CD14-positive monocyte (primary cell): ENCODE measurements at regions not wholly inside any gene's neighbourhood (a gene's known extent, or its start where the extent isn't known, plus 50 kb on each side); places are given as distances from the start of the nearest gene placed in this dataset.

Experiments
- DNase-seq, 3 donors: peaks; one replicate each; pipeline ENCODE4 v3.0.0-alpha.2; 2011 to 2022
- H2AFZ ChIP-seq: 2 replicates; pipeline ENCODE4 v1.6.0; 2012; ENCODE audit warnings: mild to moderate bottlenecking, low read depth, low read length, inconsistent platforms; ENCODE audit not compliant: insufficient read depth, poor library complexity, severe bottlenecking
- H3K27ac ChIP-seq, 2 donors: 1 replicate in 1 of 2; 2 replicates in 1 of 2; pipeline ENCODE4 v1.5.1; 2012 to 2013; ENCODE audit warnings: low read length in 2 of 2, control low read depth in 1 of 2, inconsistent platforms in 1 of 2, low read depth in 1 of 2, mild to moderate bottlenecking in 1 of 2
- H3K27me3 ChIP-seq, 2 donors: one replicate each; pipeline versions ENCODE4 v1.6.0 to v1.6.1; 2011 to 2013; ENCODE audit warnings: low read length in 2 of 2; ENCODE audit not compliant: control insufficient read depth in 2 of 2, insufficient read depth in 2 of 2
- H3K36me3 ChIP-seq, 2 donors: replicated peaks in 1 of 2; 1 replicate in 1 of 2; 2 replicates in 1 of 2; pipeline versions ENCODE4 v1.5.1 to v1.6.1; 2012 to 2013; ENCODE audit warnings: low read length in 2 of 2, control low read depth in 1 of 2, inconsistent platforms in 1 of 2, mild to moderate bottlenecking in 1 of 2; ENCODE audit not compliant: insufficient read depth in 2 of 2, control insufficient read depth in 1 of 2
- H3K4me1 ChIP-seq, 2 donors: 1 replicate in 1 of 2; 2 replicates in 1 of 2; pipeline versions ENCODE4 v1.5.1 to v1.6.1; 2012 to 2013; ENCODE audit warnings: low read length in 2 of 2, control low read depth in 1 of 2, inconsistent platforms in 1 of 2, mild to moderate bottlenecking in 1 of 2, moderate library complexity in 1 of 2; ENCODE audit not compliant: insufficient read depth in 2 of 2, control insufficient read depth in 1 of 2
- H3K4me2 ChIP-seq: replicated peaks from 2 replicates; pipeline ENCODE3; 2012; ENCODE audit warnings: low read length, moderate library complexity, mild to moderate bottlenecking; ENCODE audit not compliant: poor library complexity, severe bottlenecking; ENCODE audit errors: extremely low read depth
- H3K4me3 ChIP-seq, 3 experiments: fragments of 200-600 bp in 1 of 3; sonication (generic) in 1 of 3; replicated peaks in 1 of 3; 1 replicate in 2 of 3; 2 replicates in 1 of 3; pipeline ENCODE4 v1.5.1; 2011 to 2013; ENCODE audit warnings: low read length in 3 of 3, mild to moderate bottlenecking in 3 of 3, control low read depth in 2 of 3, low read depth in 2 of 3, inconsistent platforms in 1 of 3, moderate library complexity in 1 of 3
- H3K79me2 ChIP-seq: 2 replicates; pipeline ENCODE4 v1.6.0; 2012; ENCODE audit warnings: mild to moderate bottlenecking, control low read depth, inconsistent platforms, low read length, moderate library complexity; ENCODE audit not compliant: insufficient read depth
- H3K9ac ChIP-seq: 2 replicates; pipeline ENCODE4 v1.6.0; 2017; ENCODE audit warnings: low read length, mild to moderate bottlenecking; ENCODE audit not compliant: insufficient read depth, poor library complexity, severe bottlenecking
- H3K9me3 ChIP-seq, 2 donors: replicated peaks in 1 of 2; 1 replicate in 1 of 2; 2 replicates in 1 of 2; pipeline versions ENCODE4 v1.5.1 to v1.6.1; 2012 to 2013; ENCODE audit warnings: low read length in 2 of 2, control low read depth in 1 of 2; ENCODE audit not compliant: control insufficient read depth in 1 of 2, insufficient read depth in 1 of 2
- H4K20me1 ChIP-seq: 2 replicates; pipeline ENCODE4 v1.6.0; 2012; ENCODE audit warnings: mild to moderate bottlenecking, low read length, control low read depth, moderate library complexity; ENCODE audit not compliant: insufficient read depth
- H3K27ac Mint-ChIP-seq, 7 donors: one replicate each; pipeline ENCODE4 v1.8.0; 2020; ENCODE audit warnings: mild to moderate bottlenecking in 7 of 7, mixed read lengths in 7 of 7, moderate library complexity in 6 of 7, inconsistent platforms in 2 of 7
- H3K27me3 Mint-ChIP-seq, 3 donors: one replicate each; pipeline ENCODE4 v1.8.0; 2021 to 2022; ENCODE audit warnings: low read depth in 3 of 3, mild to moderate bottlenecking in 3 of 3, mixed read lengths in 3 of 3, moderate library complexity in 3 of 3, inconsistent platforms in 1 of 3
- H3K36me3 Mint-ChIP-seq, 2 donors: one replicate each; pipeline ENCODE4 v1.8.0; 2020; ENCODE audit warnings: mixed read lengths in 2 of 2, inconsistent platforms in 1 of 2, mild to moderate bottlenecking in 1 of 2
- H3K4me1 Mint-ChIP-seq: one replicate; pipeline ENCODE4 v1.8.0; 2020; ENCODE audit warnings: mild to moderate bottlenecking, mixed read lengths
- H3K4me3 Mint-ChIP-seq, 2 donors: one replicate each; pipeline ENCODE4 v1.8.0; 2020; ENCODE audit warnings: mild to moderate bottlenecking in 2 of 2, mixed read lengths in 2 of 2, moderate library complexity in 1 of 2
- H3K9me3 Mint-ChIP-seq, 7 donors: one replicate each; pipeline ENCODE4 v1.8.0; 2020 to 2022; ENCODE audit warnings: mixed read lengths in 7 of 7, mild to moderate bottlenecking in 6 of 7, moderate library complexity in 6 of 7, inconsistent platforms in 2 of 7
- CTCF ChIP-seq: fragments of 200-600 bp; IDR thresholded peaks from one replicate; pipeline ENCODE4 v1.8.0; 2022; ENCODE audit warnings: antibody characterized with exemption, mild to moderate bottlenecking
- WGBS: methylation state at CpG from one replicate; pipeline ENCODE4 v1.1.5; 2013; ENCODE audit warnings: missing lambda C conversion rate; ENCODE audit not compliant: insufficient coverage; 5-methylcytosine and 5-hydroxymethylcytosine counted together
- intact Hi-C, 2 donors: fragments of 100-400 bp; cut with micrococcal nuclease; formaldehyde crosslinking; loops; one replicate each; pipeline versions ENCODE4 v1.15.0 to v1.15.1; 2023

- no peaks in the 10 kb centered on the region for H4K20me1 ChIP-seq
- no peaks in the 10 kb centered on the region for H3K79me2 ChIP-seq
- H3K9me3 Mint-ChIP-seq = peaks cover 0 to 4% (median 3%) of the 10 kb centered on the region in 7 donors
- no peaks in the 10 kb centered on the region for H3K36me3 Mint-ChIP-seq
- no peaks in the 10 kb centered on the region for H3K4me1 Mint-ChIP-seq
- 100% methylated on average over 2 of the region's 3 CpGs for WGBS
- no peaks in the 10 kb centered on the region for H3K36me3 ChIP-seq
- H3K4me3 ChIP-seq = no peak overlapping the region
- TF ChIP-seq CTCF = no peak
- no peak overlapping the region for H3K27ac ChIP-seq
- DNase-seq = no peak
- no peak overlapping the region for H3K27ac Mint-ChIP-seq
- H3K4me2 ChIP-seq = no peak overlapping the region
- H2AFZ ChIP-seq = no peak overlapping the region
- H3K4me1 ChIP-seq = no peaks in the 10 kb centered on the region
- H3K27me3 Mint-ChIP-seq = peaks cover 0 to 1% (median 0%) of the 10 kb centered on the region in 3 donors
- H3K9me3 ChIP-seq = no peaks in the 10 kb centered on the region
- no peak overlapping the region for H3K4me3 Mint-ChIP-seq
- intact Hi-C loops = no loop called here
- no peak overlapping the region for H3K9ac ChIP-seq
- H3K27me3 ChIP-seq = no peaks in the 10 kb centered on the region
These were observed 350.6 kb downstream of the NDFIP2 start for GRCh38 chr13:79831556-79831955.

GRCh38 chr13:79830945-79831344, 350.0 kb downstream of the NDFIP2 start:
- H2AFZ ChIP-seq = no peak overlapping the region
- no peaks in the 10 kb centered on the region for H3K27me3 ChIP-seq
- no peaks in the 10 kb centered on the region for H4K20me1 ChIP-seq
- intact Hi-C loops = no loop called here
- no peaks in the 10 kb centered on the region for H3K36me3 Mint-ChIP-seq
- peaks cover 0 to 4% (median 3%) of the 10 kb centered on the region in 7 donors for H3K9me3 Mint-ChIP-seq
- no peaks in the 10 kb centered on the region for H3K4me1 Mint-ChIP-seq
- H3K27ac Mint-ChIP-seq = peak overlapping the region in 1 of 7 donors; percentile 12
- H3K4me3 Mint-ChIP-seq = no peak overlapping the region
- H3K4me1 ChIP-seq = no peaks in the 10 kb centered on the region
- H3K9ac ChIP-seq = no peak overlapping the region
- no peaks in the 10 kb centered on the region for H3K79me2 ChIP-seq
- peaks cover 0 to 1% (median 0%) of the 10 kb centered on the region in 3 donors for H3K27me3 Mint-ChIP-seq
- H3K4me2 ChIP-seq = no peak overlapping the region
- no peaks in the 10 kb centered on the region for H3K9me3 ChIP-seq
- WGBS = 100% methylated on average over 1 of the region's 3 CpGs
- DNase-seq = no peak
- no peak overlapping the region for H3K4me3 ChIP-seq
- TF ChIP-seq CTCF = no peak
- H3K36me3 ChIP-seq = no peaks in the 10 kb centered on the region
- H3K27ac ChIP-seq = no peak overlapping the region
